ENCODE measurements at regions not wholly inside any gene's neighbourhood (a gene's known extent, or its start where the extent isn't known, plus 50 kb on each side); places are given as distances from the start of the nearest gene placed in this dataset.

- DNase-seq (ENCODE audit: low read depth in 2 of 2) = no peak
- TF ChIP-seq, protein P1, sequence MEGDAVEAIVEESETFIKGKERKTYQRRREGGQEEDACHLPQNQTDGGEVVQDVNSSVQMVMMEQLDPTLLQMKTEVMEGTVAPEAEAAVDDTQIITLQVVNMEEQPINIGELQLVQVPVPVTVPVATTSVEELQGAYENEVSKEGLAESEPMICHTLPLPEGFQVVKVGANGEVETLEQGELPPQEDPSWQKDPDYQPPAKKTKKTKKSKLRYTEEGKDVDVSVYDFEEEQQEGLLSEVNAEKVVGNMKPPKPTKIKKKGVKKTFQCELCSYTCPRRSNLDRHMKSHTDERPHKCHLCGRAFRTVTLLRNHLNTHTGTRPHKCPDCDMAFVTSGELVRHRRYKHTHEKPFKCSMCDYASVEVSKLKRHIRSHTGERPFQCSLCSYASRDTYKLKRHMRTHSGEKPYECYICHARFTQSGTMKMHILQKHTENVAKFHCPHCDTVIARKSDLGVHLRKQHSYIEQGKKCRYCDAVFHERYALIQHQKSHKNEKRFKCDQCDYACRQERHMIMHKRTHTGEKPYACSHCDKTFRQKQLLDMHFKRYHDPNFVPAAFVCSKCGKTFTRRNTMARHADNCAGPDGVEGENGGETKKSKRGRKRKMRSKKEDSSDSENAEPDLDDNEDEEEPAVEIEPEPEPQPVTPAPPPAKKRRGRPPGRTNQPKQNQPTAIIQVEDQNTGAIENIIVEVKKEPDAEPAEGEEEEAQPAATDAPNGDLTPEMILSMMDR (IDR thresholded peaks at IDR 0.05; ENCODE audit: low read depth, low read length) = no peak
- no peak overlapping the region for H3K4me3 ChIP-seq (replicated peaks in 1 of 2; ENCODE audit: low read depth in 2 of 2, low read length in 2 of 2)
These were observed 336.9 kb upstream of the RAB6C start for GRCh38 chr2:129642526-129643043.

DNA sequence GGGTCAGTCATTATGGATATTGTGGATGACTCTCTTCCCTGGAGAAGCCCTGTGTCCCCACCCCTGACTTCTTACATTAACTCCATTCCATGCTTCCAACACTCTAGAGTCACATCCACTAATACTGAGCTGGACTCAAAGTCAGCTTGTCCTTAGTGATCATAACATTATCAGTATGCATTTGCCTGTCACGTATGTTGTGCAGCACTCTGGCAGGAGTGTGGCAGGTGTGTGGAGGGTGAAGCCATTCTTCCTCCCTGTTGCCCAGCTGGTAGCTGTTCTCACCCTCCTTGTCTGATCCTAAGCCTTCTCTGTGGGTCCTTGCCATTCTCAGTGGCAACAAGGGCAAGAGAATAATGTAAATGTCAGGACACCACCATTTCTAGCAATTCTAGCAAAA lies 334.1 kb upstream of the RAB6C start:
- TF ChIP-seq, protein P1 (IDR thresholded peaks at IDR 0.05; ENCODE audit: low read depth, low read length) = no peak
- no peak for DNase-seq (ENCODE audit: low read depth in 2 of 2)

GRCh38 chr2:129646107-129646506 lies 333.4 kb upstream of the RAB6C start:
- TF ChIP-seq, protein P1 (IDR thresholded peaks at IDR 0.05; ENCODE audit: low read depth, low read length) = no peak
- H3K4me3 ChIP-seq (replicated peaks in 1 of 2; ENCODE audit: low read depth in 2 of 2, low read length in 2 of 2) = no peak overlapping the region
- no peak for DNase-seq (ENCODE audit: low read depth in 2 of 2)

More for the DNA sequence above, 334.1 kb upstream of the RAB6C start:
- H3K4me3 ChIP-seq (replicated peaks in 1 of 2; ENCODE audit: low read depth in 2 of 2, low read length in 2 of 2) = no peak overlapping the region

- TF ChIP-seq, protein P1 (IDR thresholded peaks at IDR 0.05; ENCODE audit: low read depth, low read length) = no peak
- DNase-seq (ENCODE audit: low read depth in 2 of 2) = no peak
- H3K4me3 ChIP-seq (replicated peaks in 1 of 2; ENCODE audit: low read depth in 2 of 2, low read length in 2 of 2) = no peak overlapping the region
These were observed 326.2 kb upstream of the RAB6C start for GRCh38 chr2:129653246-129653645.

DNA sequence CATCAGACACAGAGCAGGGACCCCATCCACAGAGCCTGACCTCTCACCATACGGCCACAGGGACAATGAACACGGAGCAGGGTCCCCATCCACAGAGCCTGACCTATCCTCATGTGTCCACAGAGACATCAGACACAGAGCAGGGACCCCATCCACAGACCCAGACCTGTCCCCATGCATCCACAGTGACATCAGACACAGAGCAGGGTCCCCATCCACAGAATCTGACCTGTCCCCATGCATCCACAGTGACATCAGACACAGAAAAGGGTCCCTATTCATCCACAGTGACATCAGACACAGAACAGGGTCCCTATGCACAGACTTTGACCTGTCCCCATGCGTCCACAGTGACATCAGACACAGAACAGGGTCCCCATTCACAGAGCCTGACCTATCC lies 325.1 kb upstream of the RAB6C start:
- no peak for DNase-seq (ENCODE audit: low read depth in 2 of 2)
- H3K4me3 ChIP-seq (replicated peaks in 1 of 2; ENCODE audit: low read depth in 2 of 2, low read length in 2 of 2) = no peak overlapping the region
- TF ChIP-seq, protein P1 (IDR thresholded peaks at IDR 0.05; ENCODE audit: low read depth, low read length) = no peak

DNA sequence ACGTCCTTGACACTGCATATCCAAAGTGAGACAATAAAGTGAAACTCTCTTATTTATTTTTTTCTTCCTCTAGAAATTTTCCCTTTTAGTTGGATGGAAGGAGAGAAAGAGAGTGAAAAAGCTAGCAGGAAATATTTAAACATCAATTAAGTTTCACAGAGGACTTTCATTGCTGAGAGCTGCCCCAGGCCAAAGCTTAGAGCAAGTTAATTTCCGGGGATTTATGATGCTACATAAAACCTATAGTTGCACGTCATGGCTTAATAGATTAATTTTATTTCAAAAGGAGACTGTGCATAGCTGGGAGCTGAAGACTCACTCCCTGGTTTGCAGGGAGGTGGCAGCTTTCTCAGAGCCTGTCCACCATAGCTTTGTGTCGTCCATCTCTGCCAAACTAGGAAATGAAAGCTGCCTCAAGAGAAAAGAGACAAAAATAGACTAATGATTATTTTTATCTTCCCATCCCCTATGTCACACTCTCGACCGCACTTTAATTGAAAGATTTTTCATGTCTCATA lies 323.3 kb upstream of the RAB6C start:
- TF ChIP-seq, protein P1 (IDR thresholded peaks at IDR 0.05; ENCODE audit: low read depth, low read length) = no peak
- no peak overlapping the region for H3K4me3 ChIP-seq (replicated peaks in 1 of 2; ENCODE audit: low read depth in 2 of 2, low read length in 2 of 2)
- DNase-seq (ENCODE audit: low read depth in 2 of 2) = no peak

DNA sequence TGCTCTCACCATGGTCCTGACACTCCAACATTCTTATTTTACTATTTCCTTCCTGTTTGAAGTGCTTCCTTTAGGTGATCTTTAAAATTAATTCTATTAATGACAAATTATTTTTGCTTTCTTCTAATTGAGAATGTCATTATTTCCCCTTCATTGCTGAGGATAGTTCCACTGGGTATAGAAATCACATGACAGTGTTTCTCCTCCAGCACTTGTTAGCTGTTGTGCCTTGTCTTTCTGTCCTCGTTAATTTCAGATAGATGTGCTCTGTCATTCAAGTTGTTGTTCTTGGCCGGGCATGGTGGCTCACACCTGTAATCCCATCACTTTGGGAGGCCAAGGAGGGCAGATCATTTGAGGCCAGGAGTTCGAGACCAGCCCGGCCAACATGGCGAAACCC lies 321.0 kb upstream of the RAB6C start:
- no peak overlapping the region for H3K4me3 ChIP-seq (replicated peaks in 1 of 2; ENCODE audit: low read depth in 2 of 2, low read length in 2 of 2)
- DNase-seq (ENCODE audit: low read depth in 2 of 2) = no peak
- TF ChIP-seq, protein P1 (IDR thresholded peaks at IDR 0.05; ENCODE audit: low read depth, low read length) = no peak
